Right ventricle myocardium superior (tissue), 1 donor: ENCODE measurements at regions not wholly inside any gene's neighbourhood (a gene's known extent, or its start where the extent isn't known, plus 50 kb on each side); places are given as distances from the start of the nearest gene placed in this dataset. TPM values are rescaled to one million over a fixed set of nuclear protein-coding genes. Genes with fewer than 3 reads are reported as not detected.
"Not testable (repeated sequence)": the region's sequence is repeated elsewhere in the genome, so short reads cannot be mapped to it uniquely, and the experiment has no call there.

Source experiments
- ATAC-seq: fragments of 200-7000 bp; cut with Tn5 transposase; one replicate; pipeline ENCODE4 v1.9.1; 2020; ENCODE audit warnings: mild to moderate bottlenecking; ENCODE audit not compliant: poor library complexity
- DNase-seq: peaks from one replicate; pipeline ENCODE4 v3.0.0-alpha.2; 2020
- intact Hi-C: fragments of 100-400 bp; cut with DNase I; formaldehyde crosslinking; loops from one replicate; pipeline ENCODE4 v1.11.2; 2022
- microRNA-seq: library from miRNA; unstranded; fragments of <30 nt; microRNA quantifications from one replicate; pipeline ENCODE4 v1.2.0, GENCODE V29; 2020
- donor health status: DM: no; HTN: yes; CAD: no; lungs with severe emphysema.

DNA sequence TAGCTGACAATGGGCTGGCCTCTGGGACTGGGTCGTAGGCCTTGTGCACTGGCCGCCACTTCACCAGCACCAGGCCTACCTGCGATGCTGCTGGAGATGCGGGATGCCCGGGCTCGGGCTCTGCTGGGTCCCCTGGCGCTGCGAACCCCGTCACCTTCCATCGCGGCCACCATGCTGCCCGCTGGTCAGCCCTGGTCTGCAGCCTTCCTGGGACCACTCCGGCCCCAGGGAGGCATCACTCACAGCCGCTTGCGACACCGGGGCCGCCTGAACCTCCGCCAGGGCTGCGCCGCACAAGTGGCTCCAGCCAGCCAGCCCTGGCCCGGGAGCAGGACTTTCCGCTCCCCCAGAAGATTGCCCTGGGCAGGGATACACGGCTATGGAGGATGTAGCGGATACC lies 78.1 kb upstream of the ZNF337 start:
- intact Hi-C loops, ATAC-seq, DNase-seq: not testable (repeated sequence)

DNA sequence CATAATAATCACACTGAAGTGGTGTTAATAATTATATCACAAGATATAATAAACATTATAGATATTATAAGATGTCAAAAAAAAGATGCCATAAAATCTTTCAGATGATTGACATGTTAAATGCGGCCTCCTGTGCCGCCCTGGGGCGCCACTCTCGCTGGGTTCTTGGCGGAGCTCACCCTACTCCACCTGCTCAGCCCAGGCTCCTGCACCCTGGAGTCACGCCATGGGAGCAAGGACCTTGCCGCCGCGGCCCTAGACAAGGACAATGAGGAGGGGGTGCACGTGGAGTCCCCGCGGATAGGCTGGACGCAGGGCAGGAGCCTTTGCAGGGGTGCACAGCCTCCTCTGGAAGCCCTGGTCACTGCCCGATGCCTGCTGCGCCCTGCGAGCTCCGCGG lies 77.5 kb upstream of the ZNF337 start:
- ATAC-seq, intact Hi-C loops, DNase-seq: not testable (repeated sequence)

DNA sequence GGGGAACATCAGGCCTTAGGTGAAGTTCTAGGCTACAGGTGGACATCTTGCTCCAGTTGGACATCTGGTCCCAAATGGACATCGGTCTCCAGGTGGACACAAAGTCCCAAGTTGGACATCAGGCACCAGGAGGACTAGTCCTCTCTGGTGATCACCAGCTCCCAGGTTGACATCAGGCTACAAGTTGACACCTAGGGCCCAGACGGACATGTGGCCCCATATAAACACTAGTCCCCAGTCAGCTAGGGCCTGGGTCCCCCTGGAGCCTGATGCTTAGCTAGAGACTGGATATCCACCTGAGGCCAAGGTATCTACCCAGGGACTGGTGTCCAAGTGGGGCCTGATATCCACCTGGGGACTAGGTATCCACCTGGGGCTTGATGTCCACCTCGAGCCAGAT lies 75.8 kb upstream of the ZNF337 start:
- intact Hi-C loops, ATAC-seq, DNase-seq: not testable (repeated sequence)

DNA sequence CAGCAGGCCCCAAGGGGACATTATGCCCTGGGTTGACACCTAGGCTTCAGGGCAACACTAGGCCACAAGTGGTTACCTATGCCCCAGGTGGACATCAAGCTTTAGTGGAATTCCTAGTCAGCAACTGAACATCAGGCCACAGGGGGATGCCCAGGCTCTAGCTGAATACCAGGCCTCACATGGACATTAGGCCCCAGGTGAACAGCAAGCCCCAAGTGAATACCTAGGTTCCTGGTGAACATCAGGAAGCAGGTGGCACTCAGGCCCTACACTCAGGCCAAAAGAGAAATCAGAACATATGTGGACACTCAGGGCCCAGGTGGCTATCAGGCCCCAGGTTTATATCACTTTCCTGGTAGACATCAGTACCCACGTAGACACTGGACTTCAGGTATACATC lies 75.2 kb upstream of the ZNF337 start:
- ATAC-seq, intact Hi-C loops: not testable (repeated sequence)

DNA sequence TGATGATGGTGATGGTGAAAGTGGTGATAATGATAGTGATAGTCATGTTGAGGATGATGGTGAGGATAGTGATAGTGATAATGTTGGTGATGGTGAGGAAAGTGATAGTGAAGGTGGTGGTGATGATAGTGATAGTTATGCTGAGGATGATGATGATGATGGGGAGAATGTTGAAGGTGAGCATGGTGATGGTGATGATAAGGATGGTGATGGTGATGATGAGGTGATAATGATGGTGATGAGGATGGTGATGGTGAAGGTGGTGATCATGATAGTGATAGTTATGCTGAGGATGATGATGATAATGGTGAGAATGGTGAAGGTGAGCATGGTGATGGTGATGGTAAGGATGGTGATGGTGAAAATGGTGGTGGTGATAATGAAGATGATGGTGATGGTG lies 64.9 kb upstream of the ZNF337 start:
- no peak for ATAC-seq
- no peak for DNase-seq
- intact Hi-C loops, result no loop called here

More for the DNA sequence above, 75.2 kb upstream of the ZNF337 start:
- not testable (repeated sequence) for DNase-seq

DNA sequence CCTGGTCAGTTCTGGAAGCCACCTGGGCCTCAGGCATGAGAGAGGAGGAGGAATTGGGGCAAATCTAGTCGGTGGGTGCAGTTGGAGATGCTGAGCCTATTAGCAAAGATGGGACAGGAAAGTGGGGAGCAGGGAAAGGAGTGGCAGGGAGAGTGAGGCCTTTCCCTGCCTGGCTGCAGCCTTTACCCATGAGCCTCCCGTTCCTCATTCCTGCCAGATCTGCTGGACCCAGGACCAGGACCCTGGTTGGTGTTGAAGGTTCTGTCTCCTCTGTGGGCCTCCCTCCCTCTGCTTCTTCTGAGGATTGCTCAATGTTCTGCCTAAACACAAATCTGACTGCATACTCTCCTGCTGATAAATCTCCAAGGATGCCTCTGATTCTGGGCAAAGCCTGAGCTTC lies 64.4 kb upstream of the ZNF337 start:
- DNase-seq, ATAC-seq, intact Hi-C loops: not testable (repeated sequence)

DNA sequence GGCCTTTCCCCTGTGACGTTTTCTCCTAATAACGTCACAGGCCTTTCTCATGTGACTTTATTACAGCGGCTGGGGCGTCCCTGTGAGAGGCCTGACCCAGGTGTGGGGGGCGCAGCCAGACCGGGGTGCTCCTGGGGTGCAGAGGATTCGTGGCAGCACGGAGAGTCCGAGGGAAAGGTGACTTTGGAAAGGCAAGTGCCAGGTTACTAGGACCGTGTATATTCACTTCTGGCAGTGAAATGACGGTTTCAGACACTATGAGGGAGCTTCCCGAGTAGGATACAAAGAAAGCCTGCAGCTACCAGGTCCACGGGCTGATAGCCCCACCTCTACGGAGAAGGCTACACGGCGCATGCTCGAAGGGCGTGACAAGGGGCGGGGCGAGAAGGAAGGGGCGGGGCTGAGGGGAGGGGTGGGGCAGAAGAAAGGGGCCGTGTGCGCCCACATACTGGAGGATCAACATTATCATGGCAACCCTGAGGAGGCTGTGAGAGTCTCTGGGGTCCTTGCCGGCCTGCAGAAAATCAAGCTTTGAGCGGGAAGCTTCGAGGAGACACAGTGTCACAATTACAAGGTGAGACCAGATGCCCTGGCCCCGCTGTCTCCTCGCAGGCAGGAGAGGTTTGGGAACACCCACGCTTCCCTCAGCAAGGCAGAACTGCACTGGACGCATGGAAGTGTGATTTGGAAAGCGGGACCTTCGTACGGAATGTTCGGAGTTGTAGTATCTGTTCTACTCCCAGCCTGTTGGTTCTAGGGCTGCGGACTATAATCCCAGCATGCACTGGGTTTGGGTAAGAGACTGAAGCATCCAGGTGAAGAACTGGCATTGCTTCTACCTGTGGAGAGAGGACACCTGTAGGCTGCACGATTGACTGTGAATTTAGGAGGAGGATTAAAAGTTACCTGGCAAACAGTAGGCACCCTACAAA lies 54.4 kb upstream of the ZNF337 start:
- ATAC-seq (peak; percentile 98), DNase-seq (peak; percentile 63)
- intact Hi-C loops, result no loop called here

DNA sequence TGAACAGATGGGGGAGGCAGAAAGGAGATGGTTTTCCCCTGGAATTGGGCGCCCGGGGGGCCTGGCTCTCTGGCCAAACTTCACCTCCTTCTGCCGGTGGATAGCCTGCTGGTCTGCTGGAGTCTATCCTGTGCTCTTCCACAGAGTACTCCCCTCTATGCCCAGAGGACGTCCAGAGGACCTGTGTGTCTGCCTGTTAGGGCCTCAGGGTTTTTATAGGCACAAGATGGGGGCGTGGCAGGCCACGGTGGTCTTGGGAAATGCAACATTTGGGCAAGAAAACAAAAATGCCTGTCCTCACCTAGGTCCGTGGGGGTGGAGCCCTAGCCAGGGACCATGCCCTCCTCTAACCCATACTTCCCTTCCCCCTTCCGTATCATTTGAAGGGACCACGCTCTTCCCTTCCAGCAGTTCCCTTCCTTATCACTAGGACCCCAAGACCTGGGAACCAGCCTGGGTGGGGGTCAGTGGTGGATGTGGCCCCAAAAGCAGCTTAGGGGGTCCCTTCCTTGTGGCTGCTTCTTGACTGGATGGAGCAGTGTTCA lies 53.6 kb upstream of the ZNF337 start:
- peak; percentile 22 for ATAC-seq
- intact Hi-C loops, result no loop called here
- no peak for DNase-seq

DNA sequence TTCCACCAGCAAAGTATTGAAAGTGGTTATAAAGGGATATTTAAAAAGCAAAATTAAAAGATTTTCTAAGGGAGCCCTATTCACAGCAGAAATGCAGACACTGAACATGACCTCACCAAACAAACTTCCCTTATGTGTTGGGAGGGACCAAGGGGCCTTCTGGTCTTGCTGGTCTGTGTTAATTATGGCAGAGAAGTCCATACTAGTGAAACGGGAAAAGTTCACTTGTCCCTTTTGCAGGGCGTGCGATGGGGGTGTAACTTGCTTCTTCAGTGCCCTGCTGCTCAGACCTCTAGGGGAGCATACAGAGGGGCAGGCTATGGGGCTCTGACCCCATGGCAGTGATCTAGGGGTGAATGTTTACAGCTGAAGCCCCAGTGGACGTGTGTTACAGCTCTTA lies 53.0 kb upstream of the ZNF337 start:
- DNase-seq, result no peak
- intact Hi-C loops, result no loop called here
- no peak for ATAC-seq

Small RNA genes lying in the stretch of these regions (microRNA-seq; reads per million reads assigned to microRNA genes)
- gene MIR663A, result not detected
